NCI-H526 (cell line): ENCODE measurements at regions not wholly inside any gene's neighbourhood (a gene's known extent, or its start where the extent isn't known, plus 50 kb on each side); places are given as distances from the start of the nearest gene placed in this dataset.
"Not testable (repeated sequence)": the region's sequence is repeated elsewhere in the genome, so short reads cannot be mapped to it uniquely, and the experiment has no call there.

Source experiments
- DNase-seq, 2 experiments: peaks; one replicate each; lab custom pipeline; 2025; lab: John Stamatoyannopoulos, UW

DNA sequence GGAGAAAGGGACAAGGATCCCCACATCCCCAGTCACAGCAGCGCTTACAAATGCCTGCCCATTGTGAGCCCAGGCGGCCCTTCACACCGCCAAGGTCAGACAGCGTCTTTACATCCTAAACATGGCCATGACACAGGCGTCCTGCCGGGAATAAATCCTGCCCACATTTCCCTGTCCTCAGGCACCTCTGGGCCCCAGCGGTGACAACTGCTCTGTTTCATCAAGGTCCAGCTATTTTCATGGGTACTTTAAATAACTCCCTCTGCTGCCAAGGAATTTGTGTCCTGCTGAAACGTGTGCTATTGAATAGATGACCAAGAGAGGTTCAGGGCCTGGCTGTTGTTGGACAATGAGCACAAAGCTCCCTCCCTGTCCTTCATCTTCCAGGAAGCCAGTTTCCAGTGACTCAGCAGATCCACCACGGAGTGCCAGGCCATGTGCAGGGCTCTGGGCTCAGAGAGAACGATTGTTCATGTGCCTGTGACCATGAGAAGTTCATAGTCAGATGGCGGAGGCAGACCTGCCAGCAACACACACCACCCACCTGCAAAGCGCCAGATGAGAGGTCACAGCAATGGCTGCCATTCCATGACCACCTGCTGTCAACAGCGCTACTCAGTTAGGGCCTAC lies 195.8 kb downstream of the MATN1 start:
- DNase-seq, result no peak

DNA sequence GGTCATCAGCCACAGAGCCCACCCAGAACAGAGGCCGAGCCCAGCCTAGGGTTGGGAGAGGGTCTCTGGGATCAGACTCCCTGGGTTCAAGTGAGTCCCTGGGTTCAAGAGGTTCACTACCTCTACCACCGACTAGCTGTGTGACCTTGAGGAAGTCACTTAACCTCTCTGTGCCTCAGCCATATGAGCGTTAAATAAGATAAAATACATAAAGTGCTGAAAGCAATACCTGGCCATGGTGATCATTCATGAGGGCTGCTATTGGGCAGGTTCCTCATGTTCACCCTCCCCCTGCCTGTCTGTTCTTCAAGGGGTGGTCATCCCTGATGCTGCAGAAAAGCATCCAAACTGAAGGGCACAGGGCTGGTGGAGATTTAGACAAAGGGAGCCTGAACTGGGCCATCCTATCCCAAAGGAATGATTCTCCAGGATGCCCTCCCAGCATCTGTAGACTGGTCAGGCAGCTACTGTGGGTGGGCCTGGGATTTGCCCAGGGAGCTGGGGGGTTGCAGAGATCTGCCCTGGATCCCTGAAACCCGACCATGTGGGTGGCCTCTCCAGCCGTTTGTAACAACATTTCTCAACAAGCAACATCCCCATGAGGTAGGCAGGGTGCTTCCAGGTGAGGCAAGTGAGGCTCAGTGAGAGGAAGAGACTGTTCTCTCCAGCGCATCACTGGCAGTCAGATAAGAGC lies 196.6 kb downstream of the MATN1 start:
- no peak for DNase-seq

DNA sequence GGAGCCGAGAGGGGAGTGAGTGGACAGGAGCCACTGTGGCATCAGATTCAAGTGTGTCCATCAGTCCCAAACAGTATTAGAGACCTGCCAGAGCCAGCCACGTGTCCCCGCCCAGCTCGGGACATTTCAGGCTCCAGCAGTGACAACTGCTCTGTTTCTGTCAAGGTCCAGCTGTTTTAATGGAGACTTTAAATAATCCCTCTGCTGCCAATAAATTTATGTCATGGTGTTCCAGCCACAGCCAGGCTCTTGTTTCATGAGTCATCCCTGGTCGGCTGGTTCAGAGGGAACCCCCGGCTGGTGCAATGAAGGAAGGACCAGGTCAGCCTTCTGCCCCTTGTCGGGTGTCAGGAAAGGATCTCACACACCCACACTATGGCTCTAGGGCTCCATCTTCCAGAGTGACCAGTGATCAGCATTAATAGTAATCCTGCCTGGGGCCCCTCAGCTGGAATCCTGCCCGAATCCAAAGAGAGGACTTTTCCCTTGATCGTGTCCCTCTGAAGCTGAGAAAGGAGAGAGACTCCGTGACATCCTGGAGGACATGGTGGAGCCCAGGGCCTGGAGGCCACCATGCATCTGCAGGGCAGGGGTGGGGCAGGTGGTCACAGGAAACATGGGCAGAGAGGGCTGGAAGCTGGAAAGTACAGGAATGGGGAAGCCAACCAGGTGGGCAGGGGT lies 197.3 kb downstream of the MATN1 start:
- DNase-seq, result no peak

DNA sequence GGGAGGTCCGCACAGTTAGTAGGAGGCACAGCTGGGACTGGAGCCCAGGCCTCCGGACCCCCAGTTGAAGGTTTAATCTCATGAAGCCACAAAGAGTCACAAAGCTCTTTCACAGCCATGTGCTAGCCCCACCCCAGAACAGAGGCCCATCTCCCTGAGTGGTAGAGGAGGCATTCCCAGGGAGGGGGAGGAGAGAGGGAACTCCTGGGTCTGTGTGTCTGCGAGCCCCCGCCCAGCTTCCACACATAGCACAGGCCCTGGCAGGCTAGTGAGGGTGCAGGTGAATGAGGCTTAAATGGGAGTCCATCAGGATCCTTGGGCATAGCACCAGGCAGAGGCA lies 197.8 kb downstream of the MATN1 start:
- DNase-seq, result no peak

DNA sequence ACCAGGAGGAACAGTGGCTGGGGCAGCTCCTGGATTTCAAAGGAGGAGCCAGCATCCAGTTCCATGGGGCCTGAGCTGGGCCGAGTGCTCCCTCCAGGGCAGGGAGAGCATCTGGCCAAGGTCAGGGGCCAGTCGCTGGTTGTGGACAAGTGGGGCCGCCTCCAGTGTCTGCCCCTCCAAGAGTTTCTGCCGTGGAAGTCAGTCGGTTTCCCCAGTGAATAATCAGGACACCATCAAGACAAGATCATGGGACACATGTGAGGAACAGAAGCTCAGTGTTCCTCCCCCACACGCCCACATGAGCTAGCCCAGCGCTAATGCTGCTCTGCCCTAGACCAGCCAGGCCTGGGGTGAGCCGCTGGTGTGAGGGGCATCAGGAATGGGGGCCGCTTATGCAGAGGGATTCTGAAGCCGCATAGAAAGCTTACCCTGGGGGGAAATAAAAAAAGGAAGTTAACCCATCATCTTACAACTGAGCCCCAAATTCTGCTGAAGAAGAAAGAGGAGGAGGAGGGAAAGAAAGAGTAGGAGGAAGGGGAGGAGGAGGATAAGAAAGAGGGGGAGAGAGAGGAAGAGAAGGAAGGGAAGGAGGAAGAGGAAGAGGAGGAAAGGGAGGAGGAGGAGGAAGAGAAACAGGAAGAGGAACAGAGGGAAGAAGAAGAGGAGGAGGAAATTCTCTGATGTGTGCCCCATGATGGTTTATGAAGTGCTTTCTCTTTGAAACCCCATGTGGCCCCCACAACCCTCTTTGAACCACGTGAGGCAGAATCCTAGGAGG lies 198.4 kb downstream of the MATN1 start:
- no peak for DNase-seq

DNA sequence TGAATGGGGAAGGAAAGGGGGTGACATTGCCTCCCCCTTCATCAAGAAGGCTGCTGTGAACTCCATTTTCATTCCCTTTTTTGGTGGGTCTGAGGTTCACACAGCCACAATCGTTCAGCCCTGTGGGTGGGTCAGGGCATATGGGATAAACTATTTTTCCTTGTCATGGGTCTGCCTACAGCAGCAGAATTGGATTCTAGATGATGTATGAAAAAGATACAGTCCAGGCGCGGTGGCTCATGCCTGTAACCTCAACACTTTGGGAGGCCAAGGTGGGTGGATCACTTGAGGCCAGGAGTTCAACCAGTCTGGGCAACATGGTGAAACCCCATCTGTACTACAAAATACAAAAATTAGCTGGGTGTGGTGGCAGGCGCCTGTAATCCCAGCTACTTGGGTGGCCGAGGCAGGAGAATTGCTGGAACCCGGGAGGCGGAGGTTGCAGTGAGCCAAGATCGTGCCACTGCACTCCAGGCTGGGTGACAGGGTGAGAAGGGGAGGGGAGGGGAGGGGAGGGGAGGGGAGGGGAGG lies 199.3 kb downstream of the MATN1 start:
- DNase-seq, result not testable (repeated sequence)

DNA sequence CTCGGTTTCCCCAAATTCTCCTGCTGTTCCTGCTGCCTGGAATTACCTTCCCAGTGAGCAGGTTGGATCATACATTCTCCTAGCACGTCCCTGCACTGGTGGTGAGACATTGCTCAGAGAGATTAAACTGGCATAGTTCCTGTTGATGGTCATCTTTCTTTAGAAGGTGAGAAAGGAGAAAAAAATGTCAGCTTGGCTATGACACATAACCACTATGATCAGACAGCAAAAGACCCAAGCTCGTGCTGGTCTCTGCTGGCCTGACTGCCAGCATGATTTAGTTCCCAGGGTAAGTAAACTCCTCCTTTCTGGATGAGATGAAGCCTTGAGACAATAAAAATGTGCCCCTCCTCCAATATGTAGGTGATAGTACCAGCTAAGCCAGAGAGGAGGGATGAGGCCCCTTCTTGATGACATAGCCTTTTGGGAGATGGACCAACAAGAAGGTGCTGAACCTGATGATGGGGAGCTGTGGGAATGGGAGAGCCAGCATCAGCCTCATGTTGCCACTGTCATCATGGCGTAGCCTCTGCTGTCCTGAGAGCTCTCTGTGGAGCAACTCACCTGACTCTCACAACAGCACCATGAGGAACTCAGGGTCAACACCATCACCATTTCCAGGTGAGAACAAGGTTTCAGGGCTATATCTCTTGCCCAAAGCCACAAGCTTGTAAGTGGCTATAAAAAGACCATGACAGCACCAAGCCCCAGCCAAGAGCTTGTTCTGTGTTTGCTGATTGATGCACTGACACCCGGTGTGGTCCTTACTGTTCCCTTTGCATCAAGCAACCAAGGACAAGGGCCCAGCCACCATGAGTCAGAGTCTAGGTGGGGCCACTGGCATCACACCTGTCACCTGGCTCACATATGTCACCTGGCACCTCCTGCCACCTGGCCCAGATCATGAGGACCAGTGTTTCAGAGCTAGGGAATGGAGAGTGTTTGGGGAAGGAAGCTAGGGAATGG lies 200.0 kb downstream of the MATN1 start:
- DNase-seq, result no peak

GRCh38 chr1:30522031-30523004 lies 201.1 kb downstream of the MATN1 start:
- DNase-seq, result no peak

- DNase-seq, result no peak
Observed at GRCh38 chr1:30521261-30521865, 202.0 kb downstream of the MATN1 start.

DNA sequence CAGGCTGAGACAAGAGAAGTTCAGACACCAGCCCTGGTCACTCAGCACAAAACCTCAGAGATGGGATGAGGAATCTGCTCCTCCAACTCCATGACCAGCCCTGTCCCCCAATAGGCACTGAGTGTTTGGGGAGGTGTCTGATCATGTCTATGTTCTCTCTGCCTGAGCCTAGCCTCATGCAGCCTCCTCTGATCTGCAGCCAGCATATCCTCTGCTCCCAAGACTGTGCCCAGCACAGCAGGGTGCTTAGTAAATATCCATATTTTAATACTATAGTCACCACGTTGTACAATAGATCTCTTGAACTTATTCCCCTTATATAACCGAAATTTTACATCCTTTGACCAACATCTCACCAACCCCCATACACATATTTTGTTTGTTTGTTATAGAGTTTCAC lies 202.9 kb downstream of the MATN1 start:
- DNase-seq, result no peak

- DNase-seq, result no peak
Observed at GRCh38 chr1:30519201-30519763, 204.1 kb downstream of the MATN1 start.

GRCh38 chr1:30518696-30519095 lies 204.7 kb downstream of the MATN1 start:
- DNase-seq, result no peak

- DNase-seq, result no peak
Observed at GRCh38 chr1:30518186-30518585, 205.2 kb downstream of the MATN1 start.

DNA sequence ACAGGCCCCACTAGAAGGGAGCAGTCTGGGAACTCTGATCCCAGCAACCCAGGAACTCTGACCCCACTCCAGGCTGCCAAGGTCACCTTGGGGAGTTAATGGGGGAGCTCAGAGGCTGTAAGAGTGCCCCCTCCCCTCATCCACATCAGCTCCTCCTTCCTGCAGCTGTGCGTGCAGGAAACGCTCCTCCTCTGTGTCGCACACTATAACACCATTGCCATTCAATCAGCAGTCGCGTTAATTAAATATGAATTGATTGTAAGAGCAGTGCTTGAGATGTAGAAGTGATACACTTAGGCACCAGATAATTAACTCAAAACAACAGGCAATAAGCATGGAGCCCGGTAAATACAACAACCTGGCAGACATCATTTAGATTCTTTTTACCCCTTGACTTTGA lies 205.7 kb downstream of the MATN1 start:
- DNase-seq, result not testable (repeated sequence)

DNA sequence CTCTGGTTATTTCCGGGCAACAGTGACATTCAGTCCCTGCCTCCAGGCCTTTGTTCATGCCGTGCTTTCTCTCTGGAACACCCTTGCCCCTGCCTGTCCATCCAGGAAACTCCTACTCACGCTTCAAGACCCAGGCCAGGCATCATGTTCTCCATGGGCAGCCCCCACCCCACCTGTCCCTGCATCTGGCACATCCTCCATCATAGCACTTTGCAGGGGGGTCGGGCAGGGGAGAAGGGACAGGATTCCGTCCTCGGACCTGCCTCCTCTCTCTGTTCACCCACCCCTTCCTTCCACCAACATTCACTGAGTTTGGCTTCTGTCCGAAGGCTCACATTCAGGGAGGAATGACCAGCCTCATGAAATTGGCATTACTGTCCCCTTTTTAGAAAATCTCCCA lies 206.1 kb downstream of the MATN1 start:
- DNase-seq, result not testable (repeated sequence)

DNA sequence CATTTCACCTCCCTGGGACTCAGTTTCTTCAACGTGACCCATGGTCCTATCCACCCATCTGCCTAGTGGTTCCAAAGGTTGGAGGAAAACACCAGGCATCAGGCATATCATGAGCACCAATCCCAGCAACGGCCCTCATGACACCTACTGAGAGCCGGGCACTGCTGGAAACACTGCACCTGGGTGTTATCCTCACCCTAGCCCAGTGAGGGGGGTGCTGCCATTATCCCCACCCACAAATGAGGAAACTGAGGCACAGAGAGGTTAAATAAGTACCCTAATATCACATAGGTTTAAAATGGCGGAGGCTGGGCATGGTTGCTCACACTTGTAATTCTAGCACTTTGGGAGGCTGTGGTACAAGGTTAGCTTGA lies 206.9 kb downstream of the MATN1 start:
- no peak for DNase-seq

GRCh38 chr1:30515755-30516484 lies 207.5 kb downstream of the MATN1 start:
- DNase-seq, result no peak

GRCh38 chr1:30514945-30515344 lies 208.4 kb downstream of the MATN1 start:
- DNase-seq, result no peak
